GM19025 (cell line): ENCODE measurements at regions not wholly inside any gene's neighbourhood (a gene's known extent, or its start where the extent isn't known, plus 50 kb on each side); places are given as distances from the start of the nearest gene placed in this dataset.
"Not testable (repeated sequence)": the region's sequence is repeated elsewhere in the genome, so short reads cannot be mapped to it uniquely, and the experiment has no call there.

Experiments
- ATAC-seq: cut with Tn5 transposase; IDR thresholded peaks from one replicate; pipeline ENCODE4 v1.9.1; 2021; ENCODE audit warnings: mild to moderate bottlenecking, low read depth, moderate library complexity; ENCODE audit not compliant: unreplicated experiment

GRCh38 chr1:57550092-57550491 lies 126.2 kb upstream of the DAB1 start:
- ATAC-seq, result peak; percentile 51

- ATAC-seq, result no peak
Measured at GRCh38 chr1:57549300-57549699, 125.4 kb upstream of the DAB1 start.

DNA sequence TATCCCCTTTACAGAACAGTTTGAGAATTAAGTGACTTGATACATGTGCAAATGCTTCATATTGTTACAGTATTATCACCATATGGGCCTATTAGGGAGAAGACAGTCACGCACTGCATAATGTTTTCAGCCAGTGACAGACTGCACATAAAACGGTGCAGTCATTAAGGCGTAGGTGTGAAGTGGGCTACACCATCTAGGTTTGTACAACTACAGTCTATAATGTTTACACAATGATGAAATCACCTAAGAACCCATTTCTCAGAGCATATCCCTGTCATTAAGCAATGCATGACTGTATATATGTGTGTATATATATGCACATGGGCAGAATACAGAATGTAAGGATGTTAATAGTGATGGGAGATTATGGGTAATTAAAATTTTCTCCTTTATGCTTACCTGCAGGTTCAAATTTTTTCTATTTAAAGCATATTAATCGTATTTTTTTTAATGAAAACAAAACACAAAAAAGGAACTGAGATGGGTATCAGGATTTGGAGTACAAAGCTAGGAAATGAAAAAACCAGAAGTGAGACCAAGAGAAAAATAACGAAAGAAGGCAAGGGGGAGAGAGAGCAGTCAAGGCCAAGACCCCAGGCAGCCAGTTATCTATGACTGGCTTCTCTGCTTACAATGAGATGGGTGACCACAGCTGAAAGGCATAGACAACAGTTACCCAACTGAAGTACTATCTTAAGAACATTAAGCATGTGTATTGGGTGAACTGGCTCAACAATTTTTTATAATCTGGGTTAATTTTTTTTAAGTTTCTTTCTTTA lies 122.9 kb upstream of the DAB1 start:
- ATAC-seq, result no peak

DNA sequence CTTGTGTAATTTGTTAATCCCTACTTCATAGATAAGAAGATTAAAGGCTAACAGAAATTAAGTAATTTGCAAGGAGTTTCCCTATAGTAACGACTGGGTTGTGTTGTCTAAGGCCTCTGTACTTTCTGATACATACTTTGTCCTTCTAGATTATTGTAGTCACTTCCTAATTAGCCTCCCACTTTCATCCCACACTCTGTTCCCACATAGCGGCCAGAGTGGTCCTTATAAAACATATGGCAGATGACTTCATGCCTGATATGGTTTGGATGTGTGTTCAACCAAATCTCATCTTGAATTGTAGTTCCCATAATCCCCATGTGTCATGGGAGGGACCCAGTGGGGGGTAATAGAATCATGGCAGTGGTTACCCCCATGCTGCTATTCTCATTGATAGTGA lies 120.5 kb upstream of the DAB1 start:
- no peak for ATAC-seq

- ATAC-seq, result no peak
Measured at GRCh38 chr1:57536749-57537423, 113.0 kb upstream of the DAB1 start.

DNA sequence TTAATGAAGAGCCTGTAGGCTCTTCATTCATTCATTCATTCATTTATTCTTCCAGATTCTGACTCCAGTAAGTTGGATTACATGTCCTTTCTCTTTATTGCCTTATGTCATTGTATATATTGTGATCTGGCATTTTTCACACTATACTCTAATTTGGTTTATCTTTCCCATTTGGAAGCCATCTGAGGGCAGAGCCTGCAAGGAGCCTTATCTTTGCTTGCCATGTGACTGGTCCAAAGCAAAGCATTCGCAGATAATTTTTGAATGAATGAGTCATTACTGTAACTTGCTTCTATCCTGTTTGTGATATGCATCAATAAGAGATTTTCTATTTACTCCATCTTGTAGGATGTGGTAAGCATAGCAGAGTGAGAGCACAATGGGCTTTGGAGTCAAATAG lies 108.4 kb upstream of the DAB1 start:
- no peak for ATAC-seq

DNA sequence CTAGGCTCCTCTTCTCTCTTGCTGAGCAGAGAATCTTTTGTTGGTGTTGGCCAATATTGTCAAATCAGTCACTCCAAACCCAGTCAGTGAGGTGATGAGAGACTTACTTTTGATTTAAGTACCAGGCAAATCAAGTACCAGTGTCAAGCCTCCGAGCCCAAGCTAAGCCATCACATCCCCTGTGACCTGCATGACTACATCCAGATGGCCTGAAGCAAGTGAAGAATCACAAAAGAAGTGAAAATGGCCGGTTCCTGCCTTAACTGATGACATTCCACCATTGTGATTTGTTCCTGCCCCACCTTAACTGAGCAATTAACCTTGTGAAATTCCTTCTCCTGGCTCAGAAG lies 107.0 kb upstream of the DAB1 start:
- not testable (repeated sequence) for ATAC-seq

GRCh38 chr1:57530206-57530910 lies 106.5 kb upstream of the DAB1 start:
- ATAC-seq, result no peak

GRCh38 chr1:57522575-57522974 lies 98.7 kb upstream of the DAB1 start:
- no peak for ATAC-seq

DNA sequence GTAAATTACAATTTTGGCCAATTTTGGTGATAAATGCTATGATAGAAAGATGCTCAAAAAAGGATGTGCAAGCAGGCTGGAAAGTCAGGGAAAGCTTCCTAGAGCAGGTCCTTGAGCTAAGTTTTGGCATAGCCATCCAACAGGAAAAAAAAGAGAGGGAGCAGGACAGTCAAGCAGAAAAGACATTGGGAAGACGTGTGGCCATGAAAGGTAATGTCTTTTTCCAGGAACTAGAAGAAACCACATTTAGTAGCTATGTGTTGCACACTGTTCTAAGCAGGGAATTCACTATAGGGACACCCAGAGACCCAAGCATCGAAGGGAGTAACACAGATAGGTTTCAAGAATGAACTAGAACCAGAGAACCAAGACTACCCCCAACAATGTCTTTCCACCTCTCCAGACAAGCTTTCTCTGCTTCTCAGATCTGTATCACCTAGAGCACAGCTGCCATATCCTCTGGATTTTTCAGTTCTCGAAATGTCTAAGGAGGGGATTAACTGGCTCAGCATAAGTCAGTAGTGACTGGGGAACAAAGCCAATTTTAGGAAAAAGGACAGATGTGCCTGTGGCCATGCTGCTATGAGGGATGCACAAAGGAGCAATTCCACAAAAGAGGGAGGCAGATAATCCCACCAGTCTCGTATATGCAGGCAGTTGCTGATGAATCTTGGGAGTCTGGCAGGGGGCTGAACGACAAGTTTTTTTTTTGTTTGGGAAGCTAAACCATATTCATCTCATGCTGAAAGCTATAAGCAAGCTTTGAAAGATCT lies 97.1 kb upstream of the DAB1 start:
- ATAC-seq, result no peak

DNA sequence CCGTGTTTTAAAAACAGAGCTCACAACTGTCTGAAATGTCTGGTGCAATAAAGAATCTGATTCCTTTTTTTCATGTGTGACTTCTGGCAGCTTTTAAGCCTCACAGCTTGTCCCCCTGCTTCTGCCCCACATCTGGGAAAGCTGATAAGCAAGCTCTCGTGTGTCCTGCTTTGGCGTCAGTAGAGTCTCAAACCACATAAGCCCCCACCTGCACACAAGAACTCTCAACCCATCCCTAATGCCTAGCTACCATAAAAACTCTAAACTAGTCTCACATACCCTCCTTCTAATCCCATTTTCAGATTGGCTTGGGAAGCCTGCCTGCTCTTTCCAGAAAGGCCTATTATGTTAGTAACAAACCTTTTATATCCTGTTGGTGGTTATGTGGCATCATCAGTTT lies 94.6 kb upstream of the DAB1 start:
- no peak for ATAC-seq

DNA sequence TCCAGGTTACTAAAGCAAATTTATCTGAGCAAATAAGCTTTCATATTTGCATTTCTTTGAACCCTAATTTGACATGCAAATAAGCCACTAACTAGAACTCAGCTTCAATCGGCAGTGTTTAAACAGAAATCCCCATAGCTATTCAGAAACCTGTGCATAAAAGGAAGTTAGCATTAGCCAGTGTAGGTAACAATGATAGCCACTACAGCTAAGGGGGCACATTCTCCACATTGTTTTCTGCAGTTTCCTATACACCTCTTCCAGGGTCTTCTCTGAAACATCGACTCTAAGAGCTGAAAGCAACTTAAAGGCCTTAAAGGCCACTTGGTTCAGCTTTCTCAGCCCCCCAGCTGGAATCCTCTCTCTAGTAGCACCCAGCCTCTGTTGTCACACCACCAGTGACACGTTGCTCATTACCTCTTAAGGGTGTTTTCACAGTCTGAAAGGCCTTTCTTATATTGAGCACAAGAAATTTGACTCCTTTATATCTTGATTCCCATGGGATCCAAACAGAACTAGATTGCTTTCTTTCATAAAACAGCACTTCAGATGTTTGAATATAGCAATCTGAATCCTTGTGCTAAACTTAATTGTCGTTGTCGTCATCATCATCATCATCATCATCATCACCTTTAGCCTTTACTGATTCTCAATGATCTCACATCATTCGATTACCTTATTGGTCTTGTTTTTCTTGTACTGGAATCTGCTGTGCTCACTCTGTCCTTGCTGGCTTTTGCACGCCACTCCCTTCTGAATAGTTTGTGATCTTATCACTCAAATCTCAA lies 93.9 kb upstream of the DAB1 start:
- no peak for ATAC-seq

DNA sequence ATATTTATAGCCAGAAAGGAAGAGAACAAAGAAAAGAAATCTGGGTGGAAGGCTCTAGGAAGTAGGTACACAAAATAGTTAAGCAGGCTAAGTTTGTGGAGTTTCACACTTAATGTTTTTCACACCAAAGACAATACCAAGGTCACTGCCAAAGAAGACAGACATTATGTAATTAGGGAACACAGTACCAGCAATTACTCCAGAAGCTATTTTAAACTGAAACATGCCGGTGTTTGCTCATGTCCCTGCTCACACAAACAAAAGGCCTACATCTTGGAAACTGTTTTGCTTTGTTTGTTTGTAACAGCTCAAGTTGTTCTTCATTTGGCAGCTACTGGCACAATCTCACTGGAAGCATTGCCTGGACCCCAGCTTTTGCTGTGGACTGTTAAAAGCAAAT lies 88.5 kb upstream of the DAB1 start:
- ATAC-seq, result no peak

DNA sequence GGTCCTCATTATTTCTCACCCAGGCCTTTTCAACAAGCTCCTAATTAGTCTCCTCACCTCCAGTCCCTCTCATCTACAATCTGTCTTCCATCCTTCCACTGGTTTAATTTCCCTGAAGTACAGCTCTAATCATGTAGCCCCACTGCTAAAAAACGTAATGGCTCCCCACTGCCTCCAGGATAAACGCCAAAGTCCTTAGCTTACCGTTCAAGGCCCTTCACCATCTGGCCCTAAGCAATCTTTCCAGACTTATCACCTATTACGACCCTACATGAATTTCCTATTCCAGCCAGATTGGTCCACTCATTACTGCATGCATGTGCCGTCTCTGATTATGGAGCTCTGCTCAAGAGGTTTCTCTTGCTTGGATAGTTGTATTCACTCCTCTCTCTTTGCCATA lies 83.1 kb upstream of the DAB1 start:
- ATAC-seq, result no peak

DNA sequence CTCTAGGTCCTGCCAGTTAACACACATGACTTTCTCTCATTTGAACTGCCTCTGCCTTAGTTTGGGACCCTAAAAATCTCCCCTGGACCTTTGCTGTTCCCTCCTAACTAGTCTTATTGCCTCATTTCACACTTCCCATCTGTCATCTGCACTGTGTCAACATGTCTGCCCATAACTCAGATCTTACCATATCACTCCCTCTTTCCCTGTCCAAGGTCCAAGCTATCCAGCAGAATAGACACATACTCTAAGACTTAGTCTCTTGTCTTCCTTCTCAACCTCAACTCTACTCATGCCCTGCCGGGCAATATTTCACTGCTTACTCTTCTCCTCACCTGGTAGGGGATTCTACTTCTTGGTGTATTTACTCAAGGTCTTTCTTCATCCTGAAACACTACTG lies 79.5 kb upstream of the DAB1 start:
- no peak for ATAC-seq

DNA sequence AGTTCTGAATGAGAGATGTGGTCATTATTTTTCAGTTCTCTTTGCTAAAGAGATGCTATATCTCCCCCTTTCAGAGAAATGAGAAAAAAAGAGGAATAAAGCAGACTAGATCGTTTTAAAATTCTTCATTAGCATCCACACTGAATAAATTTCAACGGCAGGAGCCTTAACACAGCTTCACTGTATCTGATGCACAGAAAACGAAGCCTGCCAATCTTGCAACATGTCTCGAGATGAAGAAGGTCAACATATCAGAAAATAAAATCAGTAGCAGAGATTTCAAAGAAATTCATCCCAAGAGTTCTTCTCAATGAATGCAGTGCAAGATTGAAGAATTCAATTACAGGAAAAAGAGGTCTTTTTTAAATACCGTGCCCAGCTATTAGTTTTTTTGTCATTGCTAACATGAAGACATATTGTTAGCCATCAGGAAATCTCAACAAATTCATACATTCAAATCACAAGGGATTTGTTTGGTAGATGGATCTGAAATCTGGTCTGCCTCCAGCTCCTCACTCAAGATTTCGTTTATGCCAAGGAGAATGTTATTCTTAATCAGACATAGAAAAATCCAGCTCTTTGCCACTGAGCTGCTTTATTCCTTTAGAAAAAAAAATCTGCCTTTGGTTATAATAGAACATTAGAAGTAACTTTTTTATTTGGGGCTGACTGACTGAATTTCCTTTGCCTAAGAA lies 76.4 kb upstream of the DAB1 start:
- ATAC-seq, result no peak

DNA sequence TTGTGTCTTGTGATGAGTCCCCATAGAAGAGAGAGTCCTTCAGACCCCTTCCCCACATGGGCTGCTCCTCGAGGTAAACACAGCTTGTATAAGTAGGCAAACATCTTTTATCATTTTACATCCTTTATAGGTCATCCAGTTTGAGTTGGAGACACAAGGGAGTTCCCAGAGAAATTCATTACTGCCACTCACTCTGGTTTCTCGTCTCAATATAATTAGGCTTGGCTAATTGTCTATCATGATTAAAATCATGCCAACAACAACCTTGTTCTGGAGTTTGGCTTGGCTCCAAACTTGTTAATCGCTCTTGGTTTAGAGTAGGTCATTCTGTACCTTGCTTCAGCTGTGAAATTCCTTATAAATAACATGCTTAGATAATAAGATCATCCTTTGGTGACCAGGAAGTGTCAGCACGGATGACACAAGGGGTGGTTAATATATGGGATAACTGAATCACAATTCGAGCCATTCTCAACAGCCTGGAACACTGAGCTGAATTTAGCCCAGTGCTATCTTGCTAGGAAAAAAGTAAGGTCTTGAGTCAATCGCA lies 70.7 kb upstream of the DAB1 start:
- ATAC-seq, result no peak

- no peak for ATAC-seq
Measured at GRCh38 chr1:57492586-57493226, 68.8 kb upstream of the DAB1 start.
